ENCODE measurements at regions not wholly inside any gene's neighbourhood (a gene's known extent, or its start where the extent isn't known, plus 50 kb on each side); places are given as distances from the start of the nearest gene placed in this dataset.

DNA sequence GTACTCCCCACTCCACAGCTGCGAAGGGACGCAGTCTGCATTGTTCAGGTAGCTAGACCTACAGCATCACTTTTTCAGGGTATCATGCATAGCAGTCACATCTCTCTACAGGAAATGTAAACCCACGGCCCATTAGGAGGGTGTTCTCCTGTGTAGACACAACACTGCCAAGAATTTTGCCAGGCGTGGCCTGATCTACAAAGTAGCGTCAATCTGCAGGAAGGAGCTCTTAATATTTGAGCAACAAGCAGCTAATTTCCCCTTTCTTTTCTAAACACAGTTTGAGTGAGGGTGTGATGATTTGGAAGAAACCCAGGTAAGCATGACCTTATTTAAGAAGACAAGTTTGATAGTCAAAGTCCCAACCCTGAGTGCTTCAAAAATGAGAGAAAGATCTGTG is 419.0 kb downstream of the GADD45G start:
- H3K4me1 ChIP-seq: peaks cover 5% of the 10 kb centered on the region
- TF ChIP-seq, protein P1, sequence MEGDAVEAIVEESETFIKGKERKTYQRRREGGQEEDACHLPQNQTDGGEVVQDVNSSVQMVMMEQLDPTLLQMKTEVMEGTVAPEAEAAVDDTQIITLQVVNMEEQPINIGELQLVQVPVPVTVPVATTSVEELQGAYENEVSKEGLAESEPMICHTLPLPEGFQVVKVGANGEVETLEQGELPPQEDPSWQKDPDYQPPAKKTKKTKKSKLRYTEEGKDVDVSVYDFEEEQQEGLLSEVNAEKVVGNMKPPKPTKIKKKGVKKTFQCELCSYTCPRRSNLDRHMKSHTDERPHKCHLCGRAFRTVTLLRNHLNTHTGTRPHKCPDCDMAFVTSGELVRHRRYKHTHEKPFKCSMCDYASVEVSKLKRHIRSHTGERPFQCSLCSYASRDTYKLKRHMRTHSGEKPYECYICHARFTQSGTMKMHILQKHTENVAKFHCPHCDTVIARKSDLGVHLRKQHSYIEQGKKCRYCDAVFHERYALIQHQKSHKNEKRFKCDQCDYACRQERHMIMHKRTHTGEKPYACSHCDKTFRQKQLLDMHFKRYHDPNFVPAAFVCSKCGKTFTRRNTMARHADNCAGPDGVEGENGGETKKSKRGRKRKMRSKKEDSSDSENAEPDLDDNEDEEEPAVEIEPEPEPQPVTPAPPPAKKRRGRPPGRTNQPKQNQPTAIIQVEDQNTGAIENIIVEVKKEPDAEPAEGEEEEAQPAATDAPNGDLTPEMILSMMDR (IDR thresholded peaks at IDR 0.05): no peak
- H3K9me3 ChIP-seq: no peaks in the 10 kb centered on the region
- no peak overlapping the region for H3K4me3 ChIP-seq
- no peak for DNase-seq
- H3K27me3 ChIP-seq (ENCODE audit: low read depth): no peaks in the 10 kb centered on the region
- H3K36me3 ChIP-seq: no peaks in the 10 kb centered on the region
- no peak overlapping the region for H3K27ac ChIP-seq
- ATAC-seq: no peak
- intact Hi-C loops (cut with DNase I): no loop called here

DNA sequence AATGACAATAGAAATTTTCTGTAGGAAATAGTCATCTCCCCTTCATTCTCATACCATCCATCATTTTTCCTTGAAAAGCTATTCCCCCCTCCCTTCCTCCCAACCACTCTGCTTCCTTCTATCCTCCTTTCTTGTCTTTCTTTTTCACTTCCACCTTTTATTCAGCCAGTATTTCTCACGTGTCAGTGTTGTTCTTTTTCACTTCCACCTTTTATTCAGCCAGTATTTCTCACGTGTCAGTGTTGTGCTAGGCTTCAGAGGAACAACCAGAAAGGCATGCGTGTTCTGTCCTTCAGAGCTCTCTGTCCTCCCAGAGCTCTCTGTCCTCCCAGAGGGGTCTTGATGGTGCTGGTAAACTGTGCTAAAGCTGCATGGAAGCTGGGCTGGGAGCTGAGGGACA is 419.6 kb downstream of the GADD45G start:
- intact Hi-C loops (cut with DNase I): no loop called here

DNA sequence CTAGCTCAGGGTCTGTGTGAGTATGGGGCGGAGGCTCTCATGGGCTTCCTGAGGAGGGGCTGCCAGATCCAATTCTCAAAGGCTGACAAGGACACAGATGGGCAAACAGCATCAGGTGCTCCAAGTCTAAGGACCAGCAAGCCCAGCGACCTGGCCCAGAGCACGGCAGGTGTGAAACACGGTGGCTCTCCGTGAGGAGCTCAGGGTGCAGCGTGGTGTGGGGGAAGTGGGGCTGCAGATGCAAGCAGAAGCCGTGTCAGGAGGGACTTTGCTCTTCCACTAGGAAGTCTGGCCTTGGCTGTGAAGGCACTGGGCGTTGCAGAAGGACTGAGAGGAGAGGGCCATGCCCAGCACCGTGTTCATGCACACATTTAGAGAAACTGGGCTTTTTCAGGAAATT is 420.0 kb downstream of the GADD45G start:
- Histone ChIP-seq H3K4me1 (peaks cover 5% of the 10 kb centered on the region), H3K27ac (no peak overlapping the region), H3K36me3 (no peaks in the 10 kb centered on the region), H3K27me3 (ENCODE audit: low read depth) (no peaks in the 10 kb centered on the region), H3K9me3 (no peaks in the 10 kb centered on the region), H3K4me3 (no peak overlapping the region)
- TF ChIP-seq, protein P1 (IDR thresholded peaks at IDR 0.05): no peak
- peak in 1 of 2 donors; percentile 8 for ATAC-seq
- intact Hi-C loops (cut with DNase I): no loop called here
- DNase-seq: no peak

More for the DNA sequence above, 419.6 kb downstream of the GADD45G start:
- H3K27ac ChIP-seq: no peak overlapping the region
- no peak overlapping the region for H3K4me3 ChIP-seq
- no peaks in the 10 kb centered on the region for H3K9me3 ChIP-seq
- ATAC-seq (peak in 1 of 2 donors; percentile 28), DNase-seq (no peak)
- TF ChIP-seq, protein P1 (IDR thresholded peaks at IDR 0.05): no peak
- H3K36me3 ChIP-seq: no peaks in the 10 kb centered on the region
- no peaks in the 10 kb centered on the region for H3K27me3 ChIP-seq (ENCODE audit: low read depth)
- peaks cover 5% of the 10 kb centered on the region for H3K4me1 ChIP-seq

DNA sequence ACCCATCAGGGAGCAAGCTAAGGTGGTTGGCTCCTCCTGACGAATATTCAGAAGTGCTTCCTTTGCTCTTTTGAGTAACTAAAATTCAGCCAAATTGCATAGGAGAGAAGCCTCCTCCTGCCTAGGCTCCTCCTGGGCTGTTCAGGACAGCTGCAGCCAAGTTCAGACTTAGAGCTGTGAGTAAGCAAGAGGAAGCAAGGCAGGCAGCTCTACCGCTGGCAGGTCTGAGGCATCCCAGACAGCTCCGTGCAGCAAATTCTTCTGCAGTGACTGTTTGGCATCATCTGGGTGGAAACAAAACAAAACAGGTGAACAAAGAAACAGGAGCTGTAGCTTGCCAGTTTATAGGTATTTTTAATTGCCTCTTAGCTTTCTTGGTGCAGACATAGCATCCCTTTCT is 421.0 kb downstream of the GADD45G start:
- intact Hi-C loops (cut with DNase I): no loop called here
- ATAC-seq (no peak), DNase-seq (no peak)
- Histone ChIP-seq H3K27ac (no peak overlapping the region), H3K9me3 (no peaks in the 10 kb centered on the region), H3K36me3 (no peaks in the 10 kb centered on the region), H3K4me1 (peaks cover 5% of the 10 kb centered on the region), H3K4me3 (no peak overlapping the region), H3K27me3 (ENCODE audit: low read depth) (no peaks in the 10 kb centered on the region)
- TF ChIP-seq, protein P1 (IDR thresholded peaks at IDR 0.05): no peak

DNA sequence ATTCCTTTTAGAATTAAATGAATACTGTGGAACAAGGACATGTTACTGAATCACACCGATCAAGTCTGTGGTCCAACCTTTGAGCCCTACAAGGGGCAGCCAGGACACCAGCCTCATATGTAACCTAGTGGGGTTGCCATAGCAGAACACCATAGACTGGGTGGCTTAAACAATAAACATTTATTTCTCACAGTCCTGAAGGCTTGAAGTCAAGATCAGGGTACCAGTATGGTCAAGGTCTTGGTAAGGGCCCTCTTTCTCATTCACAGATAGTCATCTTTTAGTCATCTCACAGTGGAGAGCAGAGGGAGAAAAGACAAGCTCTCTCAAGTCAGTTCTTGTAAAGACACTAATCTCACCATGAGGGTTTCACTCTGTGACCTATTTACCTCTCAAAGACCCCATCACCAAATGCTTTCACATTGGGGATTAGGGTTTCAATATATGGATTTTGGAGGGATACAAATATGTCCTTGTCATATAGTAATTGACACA is 422.5 kb downstream of the GADD45G start:
- Histone ChIP-seq H3K4me1 (peaks cover 5% of the 10 kb centered on the region), H3K27ac (no peak overlapping the region), H3K9me3 (no peaks in the 10 kb centered on the region), H3K27me3 (ENCODE audit: low read depth) (no peaks in the 10 kb centered on the region), H3K4me3 (no peak overlapping the region), H3K36me3 (no peaks in the 10 kb centered on the region)
- ATAC-seq (no peak), DNase-seq (no peak)
- intact Hi-C loops (cut with DNase I): no loop called here
- TF ChIP-seq, protein P1 (IDR thresholded peaks at IDR 0.05): no peak

DNA sequence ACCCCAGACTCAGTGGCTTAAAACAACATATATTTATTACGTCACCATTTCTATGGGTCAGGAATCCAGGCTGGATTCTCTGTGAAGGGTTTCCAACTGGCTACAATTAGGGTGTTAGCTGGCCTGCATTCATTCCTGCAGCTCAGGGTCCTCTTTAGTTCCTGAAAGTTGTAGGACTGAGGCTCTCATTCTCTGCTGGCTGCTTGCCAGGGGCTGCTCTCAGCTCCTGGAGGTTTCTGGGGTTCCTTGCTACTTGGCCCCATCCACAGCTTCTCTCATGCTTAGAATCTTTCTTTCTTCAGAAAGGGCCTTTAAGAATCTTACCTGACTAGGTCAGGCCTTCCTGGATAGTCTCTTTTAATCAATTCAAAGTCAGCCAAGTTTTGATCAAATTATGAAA is 424.6 kb downstream of the GADD45G start:
- H3K27me3 ChIP-seq (ENCODE audit: low read depth): no peaks in the 10 kb centered on the region
- no peak overlapping the region for H3K27ac ChIP-seq
- intact Hi-C loops (cut with DNase I): no loop called here
- DNase-seq (no peak), ATAC-seq (no peak)
- H3K36me3 ChIP-seq: no peaks in the 10 kb centered on the region
- H3K4me3 ChIP-seq: no peak overlapping the region
- H3K4me1 ChIP-seq: no peaks in the 10 kb centered on the region
- H3K9me3 ChIP-seq: no peaks in the 10 kb centered on the region
- TF ChIP-seq, protein P1 (IDR thresholded peaks at IDR 0.05): no peak

All from lower lobe of right lung (tissue), 2 donors.